ENCODE measurements at regions not wholly inside any gene's neighbourhood (a gene's known extent, or its start where the extent isn't known, plus 50 kb on each side); places are given as distances from the start of the nearest gene placed in this dataset.

- TF ChIP-seq, protein P1, sequence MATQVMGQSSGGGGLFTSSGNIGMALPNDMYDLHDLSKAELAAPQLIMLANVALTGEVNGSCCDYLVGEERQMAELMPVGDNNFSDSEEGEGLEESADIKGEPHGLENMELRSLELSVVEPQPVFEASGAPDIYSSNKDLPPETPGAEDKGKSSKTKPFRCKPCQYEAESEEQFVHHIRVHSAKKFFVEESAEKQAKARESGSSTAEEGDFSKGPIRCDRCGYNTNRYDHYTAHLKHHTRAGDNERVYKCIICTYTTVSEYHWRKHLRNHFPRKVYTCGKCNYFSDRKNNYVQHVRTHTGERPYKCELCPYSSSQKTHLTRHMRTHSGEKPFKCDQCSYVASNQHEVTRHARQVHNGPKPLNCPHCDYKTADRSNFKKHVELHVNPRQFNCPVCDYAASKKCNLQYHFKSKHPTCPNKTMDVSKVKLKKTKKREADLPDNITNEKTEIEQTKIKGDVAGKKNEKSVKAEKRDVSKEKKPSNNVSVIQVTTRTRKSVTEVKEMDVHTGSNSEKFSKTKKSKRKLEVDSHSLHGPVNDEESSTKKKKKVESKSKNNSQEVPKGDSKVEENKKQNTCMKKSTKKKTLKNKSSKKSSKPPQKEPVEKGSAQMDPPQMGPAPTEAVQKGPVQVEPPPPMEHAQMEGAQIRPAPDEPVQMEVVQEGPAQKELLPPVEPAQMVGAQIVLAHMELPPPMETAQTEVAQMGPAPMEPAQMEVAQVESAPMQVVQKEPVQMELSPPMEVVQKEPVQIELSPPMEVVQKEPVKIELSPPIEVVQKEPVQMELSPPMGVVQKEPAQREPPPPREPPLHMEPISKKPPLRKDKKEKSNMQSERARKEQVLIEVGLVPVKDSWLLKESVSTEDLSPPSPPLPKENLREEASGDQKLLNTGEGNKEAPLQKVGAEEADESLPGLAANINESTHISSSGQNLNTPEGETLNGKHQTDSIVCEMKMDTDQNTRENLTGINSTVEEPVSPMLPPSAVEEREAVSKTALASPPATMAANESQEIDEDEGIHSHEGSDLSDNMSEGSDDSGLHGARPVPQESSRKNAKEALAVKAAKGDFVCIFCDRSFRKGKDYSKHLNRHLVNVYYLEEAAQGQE (IDR thresholded peaks at IDR 0.05; ENCODE audit: borderline replicate concordance in 1 of 2, low read depth in 1 of 2, low read length in 2 of 2) = no peak
These were observed 398.2 kb upstream of the RGS18 start (continued) for GRCh38 chr1:191760016-191760415.

DNA sequence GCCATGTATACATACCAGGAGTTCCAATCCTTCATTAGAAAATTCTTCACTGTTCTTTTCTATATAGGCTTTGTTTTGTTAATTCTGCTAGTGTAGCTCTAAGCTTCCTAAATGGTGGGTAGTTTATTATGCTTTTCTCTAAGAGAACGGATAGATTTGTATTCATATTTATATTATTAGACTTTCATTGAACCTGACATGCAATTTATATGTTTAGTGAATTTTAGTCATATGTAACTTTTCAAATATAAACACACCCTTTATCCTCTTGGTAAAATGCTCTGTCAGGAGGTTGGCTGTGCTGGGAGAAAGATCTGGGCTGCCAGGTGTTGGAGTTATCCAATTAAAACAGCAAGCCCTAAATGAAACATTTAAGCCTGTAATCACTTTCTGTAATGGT, 369.7 kb upstream of the RGS18 start:
- no peaks in the 10 kb centered on the region for H3K27me3 ChIP-seq (ENCODE audit: control insufficient read depth in 1 of 2, insufficient read depth in 2 of 2, low read length in 2 of 2)
- H3K4me1 ChIP-seq (ENCODE audit: insufficient read depth, low read length) = no peaks in the 10 kb centered on the region
- no peaks in the 10 kb centered on the region for H3K79me2 ChIP-seq (ENCODE audit: insufficient read depth, low read length)
- H3K36me3 ChIP-seq (replicated peaks in 1 of 2; ENCODE audit: control insufficient read depth in 1 of 2, insufficient read depth in 2 of 2, low read length in 2 of 2) = no peaks in the 10 kb centered on the region
- DNase-seq (ENCODE audit: low spot score) (no peak), ATAC-seq (no peak), FAIRE-seq (no peak)
- no peak overlapping the region for H3K4me3 ChIP-seq (replicated peaks in 1 of 3; ENCODE audit: insufficient read depth in 1 of 3, low read depth in 2 of 3, low read length in 3 of 3)
- H3K4me2 ChIP-seq (ENCODE audit: low read depth, low read length) = no peak overlapping the region
- no peak for TF ChIP-seq ZNF281 (CRISPR knock-in tag; IDR thresholded peaks at IDR 0.05; ENCODE audit: borderline replicate concordance)
- H4K20me1 ChIP-seq (ENCODE audit: insufficient read depth, low read length) = no peaks in the 10 kb centered on the region
- no TSS peak for BruUV-seq (replicated peaks)
- intact Hi-C loops (cut with micrococcal nuclease; ENCODE audit: unreplicated experiment) (no loop called here), in situ Hi-C loops (cut with HindIII; ENCODE audit: extremely low pct_ligation_motif_present, low pct_unique_long_range_greater_than_20kb) (no loop called here)
- H3K9me3 ChIP-seq (ENCODE audit: low read length) = no peaks in the 10 kb centered on the region
- H3K9ac ChIP-seq (ENCODE audit: insufficient read depth, low read depth, low read length) = no peak overlapping the region
- H3K27ac ChIP-seq (ENCODE audit: extremely low read length, insufficient read depth, low read length) = no peak overlapping the region
- 0% methylated on average over 1 of the region's 1 CpG for WGBS (ENCODE audit: low lambda C conversion rate)
- CTCF ChIA-PET (ENCODE audit: low intra/inter-chr PET ratio, low total read pairs) = no interaction called here
- POLR2A ChIA-PET = no interaction called here
- H2AFZ ChIP-seq (ENCODE audit: low read length) = no peak overlapping the region

All from HepG2 (cell line).